Medulla oblongata (tissue), 1 donor: ENCODE measurements at regions not wholly inside any gene's neighbourhood (a gene's known extent, or its start where the extent isn't known, plus 50 kb on each side); places are given as distances from the start of the nearest gene placed in this dataset.
A peak's percentile ranks its signal among the peaks of the same experiment; 100 is the strongest.

Source experiments
- DNase-seq: peaks from one replicate; pipeline ENCODE4 v3.0.0-alpha.2; 2015; ENCODE audit errors: extremely low spot score

- no peak for DNase-seq
Observed at GRCh38 chr1:60374537-60374936, 301.0 kb upstream of the C1orf87 start.

DNA sequence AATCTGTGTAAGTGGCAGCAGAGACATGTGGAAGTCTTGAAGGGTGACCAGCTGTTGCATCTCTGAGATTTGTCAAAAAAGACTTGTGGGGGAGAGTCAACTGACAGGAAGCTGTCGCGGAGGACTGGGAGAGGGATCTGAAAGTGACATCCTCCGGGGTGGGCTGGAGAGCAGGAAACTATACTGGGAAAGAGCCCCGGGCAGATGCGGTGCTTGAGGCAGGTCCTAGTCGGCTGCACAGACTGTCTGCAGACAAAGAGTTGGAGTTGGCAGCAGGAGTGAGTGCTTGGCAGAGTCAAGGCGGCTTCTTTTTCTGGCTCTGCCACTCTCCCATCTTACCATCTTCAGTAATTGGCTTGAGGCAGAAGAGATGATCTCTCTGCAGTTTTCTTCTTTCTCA lies 294.0 kb upstream of the C1orf87 start:
- DNase-seq: peak; percentile 6

DNA sequence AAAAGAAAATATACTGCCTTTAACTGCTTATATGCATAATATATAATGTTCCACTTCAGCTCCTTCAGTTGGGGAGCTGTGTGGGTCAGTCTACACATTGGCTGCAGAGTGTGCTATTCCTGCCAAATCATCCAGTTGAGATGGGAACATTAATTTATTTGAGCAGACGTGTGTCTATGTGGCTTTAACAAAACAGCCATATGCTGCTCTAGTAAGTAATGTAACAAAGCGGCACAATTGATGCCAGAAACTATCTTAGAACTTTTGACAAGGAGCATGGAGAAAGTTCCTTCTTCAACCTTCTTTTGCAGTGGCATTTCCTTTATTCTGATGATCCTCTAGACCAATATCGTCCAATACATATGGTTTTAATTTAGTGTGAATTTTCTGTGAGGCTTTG lies 285.9 kb upstream of the C1orf87 start:
- DNase-seq: no peak

GRCh38 chr1:60350531-60350930 lies 277.0 kb upstream of the C1orf87 start:
- DNase-seq: no peak

DNA sequence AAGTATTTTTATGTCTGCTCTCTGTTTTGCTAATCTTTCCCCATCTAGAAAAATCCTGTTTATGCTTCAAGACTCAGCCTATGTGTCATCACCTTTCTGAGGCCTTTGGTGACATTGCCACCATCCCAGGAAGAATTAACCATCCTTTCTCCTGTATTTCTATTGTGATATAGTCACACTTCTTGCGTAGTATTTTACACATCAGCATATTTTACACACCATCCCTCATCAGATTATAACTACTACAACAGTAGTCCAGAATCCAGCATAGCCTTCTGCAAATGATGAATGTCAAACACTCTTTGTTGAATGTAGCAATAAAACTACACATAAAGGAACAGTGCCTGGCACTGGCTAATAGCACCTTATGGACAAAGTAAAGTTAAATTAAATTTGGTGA lies 275.3 kb upstream of the C1orf87 start:
- DNase-seq: no peak

- DNase-seq: no peak
Observed at GRCh38 chr1:60345621-60346020, 272.1 kb upstream of the C1orf87 start.

DNA sequence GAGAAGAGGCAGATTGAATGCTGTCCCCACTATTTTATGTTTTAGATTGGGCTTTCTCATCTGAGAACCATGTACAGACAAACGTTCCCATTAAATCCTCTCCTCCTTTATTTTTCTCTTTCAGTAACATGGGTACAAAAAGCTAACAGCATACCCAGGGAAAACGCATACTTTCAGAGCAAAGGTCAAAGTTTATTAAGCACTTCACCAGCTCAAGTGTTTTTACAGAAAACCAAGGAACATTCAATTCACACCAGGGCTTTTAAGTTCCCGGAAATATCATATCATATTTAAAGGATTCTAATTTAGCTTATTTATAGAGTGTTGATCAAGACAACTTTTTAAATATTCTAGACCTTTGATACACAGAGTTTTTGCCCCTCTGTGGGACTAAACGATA lies 271.5 kb upstream of the C1orf87 start:
- DNase-seq: no peak

DNA sequence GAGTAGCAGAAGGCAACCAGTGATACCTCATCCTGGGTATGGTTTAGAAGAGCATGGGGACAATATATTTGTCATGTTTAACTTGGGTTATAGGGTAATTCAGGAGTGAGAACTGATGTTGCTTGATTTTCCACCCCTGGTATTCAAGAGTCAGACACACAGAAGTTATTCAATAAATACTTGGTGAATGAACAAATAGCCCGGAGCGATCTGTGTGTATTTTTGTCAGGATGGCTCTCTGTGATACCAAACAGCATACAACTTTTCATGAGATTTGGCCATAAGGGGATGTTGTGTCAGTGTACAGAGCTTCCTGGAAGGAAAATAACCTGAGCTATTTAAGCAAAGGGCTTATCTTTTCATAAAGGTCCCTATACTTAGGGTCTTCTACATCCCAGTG lies 270.2 kb upstream of the C1orf87 start:
- DNase-seq: no peak

DNA sequence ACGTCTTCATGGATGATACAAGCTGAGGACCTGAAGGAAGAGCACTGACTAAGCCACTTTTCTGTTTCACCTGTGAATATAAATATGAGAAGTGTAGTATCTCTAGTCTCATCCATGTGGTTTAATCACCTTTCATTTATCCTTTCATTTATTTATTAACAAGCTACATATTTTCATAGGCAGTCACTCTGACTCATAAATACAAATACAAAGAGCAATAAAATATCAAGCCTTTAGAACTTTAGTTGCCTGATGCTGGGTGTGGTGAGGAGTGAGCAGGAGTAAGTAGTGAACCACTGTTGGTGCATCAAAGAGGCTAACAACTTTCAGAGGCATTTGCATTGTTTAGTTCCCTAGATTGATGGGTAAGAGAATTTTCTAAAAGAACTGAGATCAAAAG lies 269.0 kb upstream of the C1orf87 start:
- DNase-seq: no peak

DNA sequence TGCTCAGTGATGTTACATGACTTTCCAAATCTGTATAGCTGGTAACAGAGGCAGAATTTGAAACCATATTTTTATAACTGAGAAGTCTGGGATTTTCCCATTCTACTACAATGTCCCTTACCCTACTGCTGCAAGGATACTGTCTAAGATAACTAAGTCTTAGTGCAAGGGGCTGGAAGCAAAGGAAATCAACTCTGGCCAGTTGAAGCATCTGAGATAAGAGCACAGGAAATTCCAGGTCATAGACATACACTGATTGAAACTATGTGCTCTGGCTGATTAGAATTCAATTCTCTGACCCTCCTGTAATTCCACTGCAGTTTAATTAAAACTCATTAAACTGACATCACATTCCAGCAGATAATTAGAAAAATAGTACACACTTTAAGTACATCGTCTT lies 267.7 kb upstream of the C1orf87 start:
- DNase-seq: no peak

DNA sequence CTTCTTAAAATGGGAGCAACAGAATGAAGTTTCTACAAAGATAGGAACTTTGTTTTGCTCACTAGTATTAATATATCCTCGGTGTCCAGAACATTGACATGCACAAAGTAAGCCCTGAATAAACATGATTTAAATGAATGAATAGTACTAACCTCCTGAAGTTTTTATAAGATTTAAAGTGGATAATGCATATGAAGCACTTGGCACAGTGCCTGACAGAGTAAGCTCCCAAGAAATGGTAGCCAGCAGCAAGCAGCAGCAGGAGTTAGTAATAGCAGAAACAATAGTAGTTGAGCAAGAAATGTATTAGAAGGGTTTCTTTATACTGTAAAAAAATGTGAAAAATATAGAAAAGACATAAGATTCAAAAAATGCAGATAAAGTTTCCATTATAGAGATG lies 258.1 kb upstream of the C1orf87 start:
- no peak for DNase-seq

DNA sequence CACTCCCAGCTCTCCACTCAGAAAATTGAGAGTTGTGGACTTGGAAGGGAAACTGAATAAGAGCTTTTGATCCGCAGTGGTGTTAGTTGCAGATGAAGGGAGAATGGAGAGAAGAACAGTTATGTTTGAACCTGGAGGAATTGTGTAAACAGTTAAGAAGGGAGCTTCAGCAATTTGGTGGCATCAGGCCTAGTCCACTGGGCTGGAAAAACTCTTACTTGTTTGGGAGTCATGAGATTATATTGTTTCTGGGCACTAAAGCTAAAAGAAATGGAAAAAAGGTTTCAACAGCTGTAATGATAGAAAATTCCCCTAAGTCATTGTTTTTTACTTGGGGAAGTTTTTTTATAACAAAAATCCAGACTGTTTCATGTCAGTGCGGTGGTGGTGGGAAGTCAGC lies 256.1 kb upstream of the C1orf87 start:
- DNase-seq: no peak

- no peak for DNase-seq
Observed at GRCh38 chr1:60311838-60312237, 238.3 kb upstream of the C1orf87 start.

DNA sequence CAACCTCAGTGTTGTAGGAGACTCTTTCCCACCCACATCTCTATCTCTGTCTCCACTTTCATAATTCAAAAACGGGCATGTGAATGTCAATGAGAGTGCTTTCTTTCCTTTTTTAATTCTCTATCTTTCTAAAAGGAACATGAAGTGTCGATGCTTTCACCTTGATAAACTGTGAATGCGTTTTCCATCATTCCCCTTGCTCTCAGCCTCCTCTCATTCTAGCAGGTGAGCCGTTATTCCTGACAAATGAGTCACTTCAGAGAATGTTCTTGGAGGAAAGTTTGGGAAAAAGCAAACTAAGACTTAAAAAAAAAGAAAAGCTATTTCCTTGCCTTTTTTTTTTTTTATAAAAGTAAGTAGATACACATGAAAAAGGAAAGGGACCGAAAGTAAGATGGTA lies 226.0 kb upstream of the C1orf87 start:
- no peak for DNase-seq

- no peak for DNase-seq
Observed at GRCh38 chr1:60298290-60298689, 224.7 kb upstream of the C1orf87 start.

DNA sequence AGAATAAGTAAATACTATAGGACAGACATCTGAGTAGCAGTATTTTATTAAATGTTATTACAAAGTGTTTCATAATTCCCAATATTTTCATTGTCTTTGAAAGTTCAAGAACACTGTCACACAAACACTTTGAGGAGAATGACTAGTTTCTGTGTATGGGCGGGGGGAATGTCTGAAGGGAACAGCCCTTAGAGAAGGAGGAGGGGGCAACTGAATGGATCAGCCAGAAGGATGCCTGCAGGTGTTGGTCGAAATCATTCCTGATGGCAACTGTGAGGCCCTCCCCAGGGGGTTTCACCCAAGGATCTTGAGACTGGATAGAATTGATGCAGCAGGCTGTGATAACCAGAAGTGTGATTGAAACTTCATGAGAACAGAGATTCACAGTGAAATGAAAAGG lies 223.2 kb upstream of the C1orf87 start:
- no peak for DNase-seq

GRCh38 chr1:60292140-60292539 lies 218.6 kb upstream of the C1orf87 start:
- DNase-seq: no peak

GRCh38 chr1:60290393-60290792 lies 216.8 kb upstream of the C1orf87 start:
- DNase-seq: no peak

GRCh38 chr1:60287536-60287935 lies 214.0 kb upstream of the C1orf87 start:
- no peak for DNase-seq

GRCh38 chr1:60283690-60284089 lies 210.1 kb upstream of the C1orf87 start:
- DNase-seq: no peak

GRCh38 chr1:60281360-60281932 lies 207.9 kb upstream of the C1orf87 start:
- DNase-seq: peak; percentile 87

DNA sequence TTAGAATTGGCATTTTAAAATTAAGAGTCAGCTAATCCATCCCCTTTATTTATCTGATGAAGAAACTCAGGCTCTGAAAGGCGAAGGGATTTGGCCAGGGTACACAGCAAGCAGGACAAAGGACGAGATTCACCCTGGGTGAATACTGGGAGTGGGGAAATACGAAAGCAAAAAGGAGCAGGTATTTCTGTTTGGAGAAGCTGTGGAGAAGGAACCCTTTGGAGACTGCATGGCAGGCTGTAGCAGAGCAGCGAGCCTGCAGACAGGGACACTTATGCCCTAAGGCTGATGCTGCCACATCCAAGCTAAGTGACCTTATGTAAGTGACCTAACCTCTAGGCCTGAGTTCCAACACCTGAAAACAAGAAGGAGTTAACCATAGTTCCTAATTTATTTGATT lies 207.2 kb upstream of the C1orf87 start:
- no peak for DNase-seq

DNA sequence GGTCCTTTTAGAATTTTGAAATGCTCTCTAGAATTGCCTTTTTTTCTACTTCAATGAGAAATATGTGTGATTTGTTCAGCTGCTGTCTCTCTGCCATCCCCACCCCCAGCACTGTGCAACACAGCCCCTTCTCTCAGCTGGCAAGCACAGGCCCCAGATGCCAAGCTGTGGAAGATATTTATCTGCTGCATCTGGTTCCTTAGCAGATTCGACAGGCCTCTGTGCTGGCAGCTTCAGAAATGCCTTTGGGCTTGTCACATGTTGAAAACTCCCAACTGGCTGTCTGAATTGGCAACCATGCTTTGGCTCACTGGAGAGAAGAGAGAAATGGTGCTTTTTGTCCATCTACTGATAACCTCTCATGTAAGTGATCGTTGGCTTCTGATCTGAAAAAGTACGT lies 206.7 kb upstream of the C1orf87 start:
- DNase-seq: peak; percentile 23

DNA sequence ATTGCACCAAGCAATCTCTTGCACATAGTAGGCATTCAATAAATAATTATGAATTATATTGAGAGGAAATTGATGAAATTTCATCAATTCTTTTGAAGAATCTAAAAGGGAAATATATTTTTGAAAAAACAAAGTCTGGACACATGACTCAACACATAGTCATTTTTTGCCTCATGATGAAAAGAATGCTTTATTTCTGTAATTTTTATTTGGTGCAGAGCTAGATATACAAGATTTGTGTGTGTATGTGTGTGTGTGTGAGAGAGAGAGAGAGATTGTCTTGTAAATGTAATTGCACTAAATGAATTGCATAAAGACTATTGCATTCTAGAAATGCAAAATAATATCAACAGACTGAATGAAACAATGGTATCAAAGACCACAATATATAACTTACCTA lies 206.2 kb upstream of the C1orf87 start:
- DNase-seq: no peak

- no peak for DNase-seq
Observed at GRCh38 chr1:60277269-60277668, 203.7 kb upstream of the C1orf87 start.
